ENCODE measurements at regions not wholly inside any gene's neighbourhood (a gene's known extent, or its start where the extent isn't known, plus 50 kb on each side); places are given as distances from the start of the nearest gene placed in this dataset.

DNA sequence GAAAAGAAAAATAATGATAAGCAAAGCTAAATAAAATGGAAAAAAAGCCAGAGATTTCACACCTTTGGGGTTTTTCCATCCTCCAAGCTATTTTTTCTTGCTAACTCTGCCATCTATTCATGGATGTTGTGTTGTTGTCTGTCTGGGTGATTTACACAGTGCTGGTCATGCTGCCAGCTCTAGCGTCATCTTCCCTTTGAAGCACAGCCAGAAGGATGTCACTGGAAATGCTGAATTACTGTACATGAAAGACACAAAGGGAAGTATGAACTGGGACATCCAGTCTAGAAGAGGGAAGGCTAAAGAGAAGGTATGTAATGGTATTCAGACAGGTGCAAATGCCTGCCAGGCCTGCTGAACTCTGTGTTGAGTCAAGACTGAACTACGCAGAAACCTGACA, 241.9 kb upstream of the STXBP5 start:
- intact Hi-C loops (cut with micrococcal nuclease) = no loop called here
- no peak overlapping the region for H3K27ac ChIP-seq (ENCODE audit: low read depth, low read length)
- no peak overlapping the region for H3K4me3 ChIP-seq (ENCODE audit: low read length in 2 of 2)
- H3K27ac Mint-ChIP-seq = no peak overlapping the region
- no peak for DNase-seq
- no peaks in the 10 kb centered on the region for H3K4me1 Mint-ChIP-seq
- peaks cover 4 to 33% (median 15%) of the 10 kb centered on the region in 8 donors for H3K9me3 Mint-ChIP-seq
- no peak overlapping the region for H3K4me3 Mint-ChIP-seq
- CTCF ChIA-PET (ENCODE audit: partially characterized antibody) = no interaction called here
- no peaks in the 10 kb centered on the region for H3K4me1 ChIP-seq (ENCODE audit: insufficient read depth, low read length)
- no peaks in the 10 kb centered on the region for H3K27me3 Mint-ChIP-seq
- H3K27me3 ChIP-seq (ENCODE audit: insufficient read depth, low read length) = no peaks in the 10 kb centered on the region
- no peaks in the 10 kb centered on the region for H3K36me3 ChIP-seq (ENCODE audit: insufficient read depth, low read length)
- POLR2A ChIA-PET (ENCODE audit: partially characterized antibody) = no interaction called here
- H3K9me3 ChIP-seq (ENCODE audit: control insufficient read depth in 1 of 2, low read length in 2 of 2) = no peaks in the 10 kb centered on the region
- peaks cover 2 to 7% of the 10 kb centered on the region in 2 donors for H3K36me3 Mint-ChIP-seq

- peaks cover 2 to 7% of the 10 kb centered on the region in 2 donors for H3K36me3 Mint-ChIP-seq
- intact Hi-C loops (cut with micrococcal nuclease) = no loop called here
- H3K4me3 ChIP-seq (ENCODE audit: low read length in 2 of 2) = no peak overlapping the region
- H3K9me3 ChIP-seq (ENCODE audit: control insufficient read depth in 1 of 2, low read length in 2 of 2) = no peaks in the 10 kb centered on the region
- DNase-seq = no peak
- H3K4me3 Mint-ChIP-seq = no peak overlapping the region
- H3K27me3 ChIP-seq (ENCODE audit: insufficient read depth, low read length) = no peaks in the 10 kb centered on the region
- no peaks in the 10 kb centered on the region for H3K36me3 ChIP-seq (ENCODE audit: insufficient read depth, low read length)
- H3K4me1 ChIP-seq (ENCODE audit: insufficient read depth, low read length) = no peaks in the 10 kb centered on the region
- no peaks in the 10 kb centered on the region for H3K27me3 Mint-ChIP-seq
- H3K27ac Mint-ChIP-seq = no peak overlapping the region
- POLR2A ChIA-PET (ENCODE audit: partially characterized antibody) = no interaction called here
- H3K27ac ChIP-seq (ENCODE audit: low read depth, low read length) = no peak overlapping the region
- H3K4me1 Mint-ChIP-seq = no peaks in the 10 kb centered on the region
- CTCF ChIA-PET (ENCODE audit: partially characterized antibody) = no interaction called here
- H3K9me3 Mint-ChIP-seq = peaks cover 4 to 35% (median 15%) of the 10 kb centered on the region in 8 donors
These were observed 239.0 kb upstream of the STXBP5 start for GRCh38 chr6:146965110-146965689.

DNA sequence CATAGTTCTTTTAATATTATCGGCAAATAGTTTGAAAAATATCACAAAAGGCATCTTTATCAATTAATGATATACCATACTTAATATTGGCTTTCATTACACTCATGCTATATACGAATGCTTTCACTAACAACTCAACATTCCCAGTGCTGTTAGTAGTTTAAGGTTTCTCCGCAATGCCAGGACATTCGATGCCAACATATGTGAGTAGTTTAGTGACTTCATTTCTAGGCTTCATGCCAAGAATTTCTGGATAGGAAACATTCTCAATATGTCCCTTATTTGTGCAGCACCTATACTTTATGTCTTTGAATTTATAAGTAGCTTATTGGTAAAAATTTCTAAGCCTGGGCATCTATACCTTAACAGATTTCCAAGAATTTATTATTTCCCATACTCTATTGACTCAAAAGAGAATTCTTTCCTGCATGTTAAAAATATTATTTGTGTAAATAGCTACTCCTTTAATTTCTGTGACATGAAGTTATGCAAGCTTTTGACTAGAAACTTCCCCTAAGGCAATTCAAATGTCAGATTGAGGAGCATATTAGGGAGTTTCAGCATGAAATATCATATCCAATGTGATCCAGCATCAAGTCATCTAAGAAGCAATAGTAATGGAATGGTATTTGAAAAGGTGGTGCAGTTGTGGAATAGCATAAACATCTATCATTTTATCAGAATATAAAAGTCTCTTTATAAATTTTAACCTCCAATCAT, 236.0 kb upstream of the STXBP5 start:
- CTCF ChIA-PET (ENCODE audit: partially characterized antibody) = no interaction called here
- H3K27ac Mint-ChIP-seq = no peak overlapping the region
- no peak for DNase-seq
- Histone ChIP-seq H3K4me1 (ENCODE audit: insufficient read depth, low read length) (no peaks in the 10 kb centered on the region), H3K27ac (ENCODE audit: low read depth, low read length) (no peak overlapping the region), H3K9me3 (ENCODE audit: control insufficient read depth in 1 of 2, low read length in 2 of 2) (no peaks in the 10 kb centered on the region), H3K36me3 (ENCODE audit: insufficient read depth, low read length) (no peaks in the 10 kb centered on the region), H3K27me3 (ENCODE audit: insufficient read depth, low read length) (no peaks in the 10 kb centered on the region), H3K4me3 (ENCODE audit: low read length in 2 of 2) (no peak overlapping the region)
- H3K4me3 Mint-ChIP-seq = no peak overlapping the region
- H3K27me3 Mint-ChIP-seq = no peaks in the 10 kb centered on the region
- peaks cover 2 to 7% of the 10 kb centered on the region in 2 donors for H3K36me3 Mint-ChIP-seq
- POLR2A ChIA-PET (ENCODE audit: partially characterized antibody) = no interaction called here
- H3K4me1 Mint-ChIP-seq = no peaks in the 10 kb centered on the region
- intact Hi-C loops (cut with micrococcal nuclease) = no loop called here
- H3K9me3 Mint-ChIP-seq = peaks cover 4 to 35% (median 15%) of the 10 kb centered on the region in 8 donors

DNA sequence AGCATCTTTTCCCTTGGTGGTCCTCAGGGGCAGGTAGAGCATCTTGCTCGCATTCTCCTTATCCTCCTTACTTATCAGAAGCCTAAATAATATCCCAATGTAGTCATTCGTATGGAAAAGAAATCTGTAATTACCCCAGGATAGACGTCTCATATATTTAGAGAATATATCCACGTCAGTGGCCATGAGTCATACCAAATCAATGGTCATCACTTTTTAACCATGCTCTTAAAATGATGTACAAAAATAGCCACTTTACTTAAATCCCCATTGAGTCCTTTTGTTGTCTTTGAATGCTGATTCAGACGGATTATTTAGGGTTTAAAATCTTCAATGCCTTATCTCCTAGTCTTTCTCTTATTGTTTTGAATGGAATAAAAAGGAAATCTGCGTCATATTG, 231.7 kb upstream of the STXBP5 start:
- Histone ChIP-seq H3K4me1 (ENCODE audit: insufficient read depth, low read length) (no peaks in the 10 kb centered on the region), H3K4me3 (ENCODE audit: low read length in 2 of 2) (no peak overlapping the region), H3K36me3 (ENCODE audit: insufficient read depth, low read length) (no peaks in the 10 kb centered on the region), H3K27ac (ENCODE audit: low read depth, low read length) (no peak overlapping the region), H3K27me3 (ENCODE audit: insufficient read depth, low read length) (no peaks in the 10 kb centered on the region), H3K9me3 (ENCODE audit: control insufficient read depth in 1 of 2, low read length in 2 of 2) (no peaks in the 10 kb centered on the region)
- Mint-ChIP-seq H3K27me3 (no peaks in the 10 kb centered on the region), H3K4me3 (no peak overlapping the region), H3K9me3 (no peaks in the 10 kb centered on the region), H3K36me3 (no peaks in the 10 kb centered on the region), H3K27ac (no peak overlapping the region), H3K4me1 (no peaks in the 10 kb centered on the region)
- intact Hi-C loops (cut with micrococcal nuclease) = no loop called here
- no peak for DNase-seq
- POLR2A ChIA-PET (ENCODE audit: partially characterized antibody) = no interaction called here
- CTCF ChIA-PET (ENCODE audit: partially characterized antibody) = no interaction called here

GRCh38 chr6:146974351-146974750, 229.9 kb upstream of the STXBP5 start:
- POLR2A ChIA-PET (ENCODE audit: partially characterized antibody) = no interaction called here
- Mint-ChIP-seq H3K4me3 (no peak overlapping the region), H3K27me3 (no peaks in the 10 kb centered on the region), H3K36me3 (no peaks in the 10 kb centered on the region), H3K9me3 (no peaks in the 10 kb centered on the region), H3K27ac (no peak overlapping the region), H3K4me1 (no peaks in the 10 kb centered on the region)
- Histone ChIP-seq H3K9me3 (ENCODE audit: control insufficient read depth in 1 of 2, low read length in 2 of 2) (no peaks in the 10 kb centered on the region), H3K4me1 (ENCODE audit: insufficient read depth, low read length) (no peaks in the 10 kb centered on the region), H3K27me3 (ENCODE audit: insufficient read depth, low read length) (no peaks in the 10 kb centered on the region), H3K4me3 (ENCODE audit: low read length in 2 of 2) (no peak overlapping the region), H3K36me3 (ENCODE audit: insufficient read depth, low read length) (no peaks in the 10 kb centered on the region), H3K27ac (ENCODE audit: low read depth, low read length) (no peak overlapping the region)
- DNase-seq = no peak
- CTCF ChIA-PET (ENCODE audit: partially characterized antibody) = interaction anchor here (1.0 kb wide), 1 partner anchor 245 kb away, joined by 4 read pairs; no protein-coding TSS in a partner anchor
- intact Hi-C loops (cut with micrococcal nuclease) = no loop called here

- intact Hi-C loops (cut with micrococcal nuclease) = no loop called here
- CTCF ChIA-PET (ENCODE audit: partially characterized antibody) = interaction anchor here (1.0 kb wide), 1 partner anchor 244 kb away, joined by 4 read pairs; no protein-coding TSS in a partner anchor
- Histone ChIP-seq H3K36me3 (ENCODE audit: insufficient read depth, low read length) (no peaks in the 10 kb centered on the region), H3K4me1 (ENCODE audit: insufficient read depth, low read length) (no peaks in the 10 kb centered on the region), H3K27ac (ENCODE audit: low read depth, low read length) (no peak overlapping the region), H3K9me3 (ENCODE audit: control insufficient read depth in 1 of 2, low read length in 2 of 2) (no peaks in the 10 kb centered on the region), H3K27me3 (ENCODE audit: insufficient read depth, low read length) (no peaks in the 10 kb centered on the region), H3K4me3 (ENCODE audit: low read length in 2 of 2) (no peak overlapping the region)
- Mint-ChIP-seq H3K27me3 (no peaks in the 10 kb centered on the region), H3K4me1 (no peaks in the 10 kb centered on the region), H3K36me3 (no peaks in the 10 kb centered on the region), H3K27ac (no peak overlapping the region), H3K4me3 (no peak overlapping the region), H3K9me3 (no peaks in the 10 kb centered on the region)
- DNase-seq = no peak
- POLR2A ChIA-PET (ENCODE audit: partially characterized antibody) = no interaction called here
These were observed 229.1 kb upstream of the STXBP5 start for GRCh38 chr6:146975093-146975492.

DNA sequence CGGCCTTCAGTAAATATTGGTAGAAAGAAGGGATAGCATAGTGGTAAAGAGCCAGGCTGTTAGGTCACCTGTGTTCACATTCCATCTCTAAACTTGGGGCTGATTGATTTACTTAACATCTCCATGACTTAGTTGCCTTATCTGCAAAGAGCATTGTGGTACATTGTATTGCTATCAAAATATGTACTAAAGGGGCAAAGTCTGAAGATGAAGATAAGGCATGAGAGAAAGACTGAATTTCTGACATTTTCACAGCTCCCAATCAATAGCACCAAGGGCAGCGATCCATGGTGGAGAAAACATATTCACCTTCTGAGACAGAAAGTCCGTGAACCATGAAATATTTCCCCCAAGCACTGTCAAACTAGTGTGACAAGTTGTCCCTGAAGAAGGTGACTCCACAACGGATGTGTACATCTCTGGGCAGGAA, 223.3 kb upstream of the STXBP5 start:
- H3K27me3 ChIP-seq (ENCODE audit: insufficient read depth, low read length) = no peaks in the 10 kb centered on the region
- DNase-seq = no peak
- intact Hi-C loops (cut with micrococcal nuclease) = no loop called here
- POLR2A ChIA-PET (ENCODE audit: partially characterized antibody) = no interaction called here
- no peaks in the 10 kb centered on the region for H3K9me3 ChIP-seq (ENCODE audit: control insufficient read depth in 1 of 2, low read length in 2 of 2)
- H3K4me3 ChIP-seq (ENCODE audit: low read length in 2 of 2) = no peak overlapping the region
- Mint-ChIP-seq H3K27ac (no peak overlapping the region), H3K27me3 (peaks cover 0 to 3% of the 10 kb centered on the region in 2 donors), H3K9me3 (peaks cover 0 to 2% (median 0%) of the 10 kb centered on the region in 8 donors), H3K4me3 (no peak overlapping the region), H3K4me1 (peaks cover 0 to 1% (median 0%) of the 10 kb centered on the region in 4 donors), H3K36me3 (no peaks in the 10 kb centered on the region)
- no peaks in the 10 kb centered on the region for H3K4me1 ChIP-seq (ENCODE audit: insufficient read depth, low read length)
- CTCF ChIA-PET (ENCODE audit: partially characterized antibody) = no interaction called here
- no peak overlapping the region for H3K27ac ChIP-seq (ENCODE audit: low read depth, low read length)
- no peaks in the 10 kb centered on the region for H3K36me3 ChIP-seq (ENCODE audit: insufficient read depth, low read length)
